VCaP (cell line): ENCODE measurements at regions not wholly inside any gene's neighbourhood (a gene's known extent, or its start where the extent isn't known, plus 50 kb on each side); places are given as distances from the start of the nearest gene placed in this dataset.
A peak's percentile ranks its signal among the peaks of the same experiment; 100 is the strongest.

Experiments used
- H3K27ac ChIP-seq: fragments of 450-650 bp; 2 replicates; pipeline ENCODE4 v1.5.1; 2017
- TF ChIP-seq, protein P1 (sequence below): fragments of 450-650 bp; conservative IDR thresholded peaks from 2 replicates; pipeline ENCODE4 v1.5.1; 2017; ENCODE audit warnings: mild to moderate bottlenecking, moderate library complexity

DNA sequence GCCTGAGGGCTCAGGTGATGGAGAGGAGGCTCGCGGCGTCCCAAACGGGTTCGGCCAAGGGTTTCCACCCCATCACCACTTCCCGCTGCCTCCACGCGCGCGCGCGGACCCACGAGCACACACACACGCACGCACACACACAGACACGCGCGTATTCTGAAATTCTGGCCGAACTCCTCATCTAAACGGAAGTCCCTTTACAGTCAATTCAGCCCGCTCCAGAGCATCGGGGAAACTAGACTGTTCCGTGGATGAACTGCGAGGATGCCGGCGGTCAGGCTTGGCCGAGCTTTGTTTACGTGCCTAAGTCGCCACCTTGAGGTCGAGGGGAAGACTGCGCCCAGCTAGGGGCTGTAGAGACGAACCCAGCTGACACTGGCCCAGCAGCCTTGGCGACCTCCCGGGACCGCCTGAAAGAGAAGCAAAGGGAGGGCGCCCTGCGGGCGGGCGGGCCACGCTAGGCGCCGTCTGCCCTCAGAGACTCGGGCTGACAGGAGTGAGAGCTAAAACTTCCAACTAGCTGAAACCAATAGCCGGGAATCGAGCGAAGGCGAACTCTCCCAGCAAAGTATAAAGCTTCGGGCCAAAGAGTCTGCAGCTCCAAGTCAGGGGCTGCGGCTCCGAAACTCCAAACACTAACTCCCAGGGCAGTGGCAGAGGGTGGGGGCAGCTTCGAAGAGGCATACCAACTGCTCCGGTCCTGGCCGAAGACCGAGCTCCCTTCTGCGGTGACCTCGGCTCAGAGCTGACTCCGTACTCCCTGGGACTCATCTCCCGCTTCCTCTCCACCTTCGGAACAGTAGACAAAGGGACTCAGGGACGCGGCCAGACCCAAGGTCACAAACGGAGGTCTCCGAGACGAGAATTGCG, 124.7 kb upstream of the C11orf58 start:
- TF ChIP-seq, protein P1, sequence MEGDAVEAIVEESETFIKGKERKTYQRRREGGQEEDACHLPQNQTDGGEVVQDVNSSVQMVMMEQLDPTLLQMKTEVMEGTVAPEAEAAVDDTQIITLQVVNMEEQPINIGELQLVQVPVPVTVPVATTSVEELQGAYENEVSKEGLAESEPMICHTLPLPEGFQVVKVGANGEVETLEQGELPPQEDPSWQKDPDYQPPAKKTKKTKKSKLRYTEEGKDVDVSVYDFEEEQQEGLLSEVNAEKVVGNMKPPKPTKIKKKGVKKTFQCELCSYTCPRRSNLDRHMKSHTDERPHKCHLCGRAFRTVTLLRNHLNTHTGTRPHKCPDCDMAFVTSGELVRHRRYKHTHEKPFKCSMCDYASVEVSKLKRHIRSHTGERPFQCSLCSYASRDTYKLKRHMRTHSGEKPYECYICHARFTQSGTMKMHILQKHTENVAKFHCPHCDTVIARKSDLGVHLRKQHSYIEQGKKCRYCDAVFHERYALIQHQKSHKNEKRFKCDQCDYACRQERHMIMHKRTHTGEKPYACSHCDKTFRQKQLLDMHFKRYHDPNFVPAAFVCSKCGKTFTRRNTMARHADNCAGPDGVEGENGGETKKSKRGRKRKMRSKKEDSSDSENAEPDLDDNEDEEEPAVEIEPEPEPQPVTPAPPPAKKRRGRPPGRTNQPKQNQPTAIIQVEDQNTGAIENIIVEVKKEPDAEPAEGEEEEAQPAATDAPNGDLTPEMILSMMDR: peak; percentile 90
- H3K27ac ChIP-seq: peak overlapping the region; percentile 18; the same call in 1 of the 2 replicates

DNA sequence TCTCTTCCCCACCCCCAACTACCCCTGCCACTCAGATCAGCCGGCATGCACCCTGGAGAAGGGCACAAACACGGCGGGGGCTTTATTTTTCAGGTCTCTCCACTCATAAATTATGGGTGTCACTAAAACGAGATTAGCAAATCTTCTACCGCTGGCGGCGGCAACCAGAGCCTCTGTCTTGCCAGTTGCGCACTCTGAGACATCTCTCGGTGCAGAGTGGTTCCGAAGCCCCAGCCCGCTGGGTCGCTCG, 125.3 kb upstream of the C11orf58 start:
- H3K27ac ChIP-seq: no peak overlapping the region
- TF ChIP-seq, protein P1: no peak

DNA sequence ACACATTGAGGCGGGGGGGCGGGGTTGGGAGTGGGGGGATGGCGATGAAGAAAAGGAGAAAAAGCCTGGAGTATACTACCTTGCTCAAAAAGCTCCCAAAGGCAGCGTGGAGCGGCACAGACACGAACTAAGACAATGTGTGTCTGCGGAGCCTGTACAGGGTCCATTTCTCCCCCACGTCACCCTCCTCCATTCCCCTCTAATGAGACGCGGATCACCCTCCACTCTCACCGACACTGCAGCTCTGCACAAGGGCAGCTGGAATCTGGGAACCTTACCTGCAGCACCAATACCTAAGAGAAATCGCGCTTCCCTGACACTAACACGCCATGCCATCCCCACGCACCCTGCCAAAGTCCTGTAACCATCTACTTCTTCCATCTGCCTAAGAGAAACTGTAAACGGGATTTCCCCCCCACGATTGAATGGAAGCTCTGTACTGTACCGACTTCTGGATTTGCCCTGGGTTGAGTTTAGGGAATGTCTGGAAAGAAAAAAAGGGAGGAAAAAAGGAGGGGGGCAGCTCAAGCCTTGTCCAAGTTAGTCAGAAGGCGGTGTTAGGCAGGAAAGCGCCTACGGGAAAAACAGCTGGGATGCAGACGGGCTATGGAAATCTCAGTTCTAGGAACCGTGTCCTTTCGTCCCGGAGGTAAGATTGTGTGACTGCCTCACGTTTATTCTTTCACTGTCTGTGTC, 125.7 kb upstream of the C11orf58 start:
- H3K27ac ChIP-seq: no peak overlapping the region
- TF ChIP-seq, protein P1: no peak

DNA sequence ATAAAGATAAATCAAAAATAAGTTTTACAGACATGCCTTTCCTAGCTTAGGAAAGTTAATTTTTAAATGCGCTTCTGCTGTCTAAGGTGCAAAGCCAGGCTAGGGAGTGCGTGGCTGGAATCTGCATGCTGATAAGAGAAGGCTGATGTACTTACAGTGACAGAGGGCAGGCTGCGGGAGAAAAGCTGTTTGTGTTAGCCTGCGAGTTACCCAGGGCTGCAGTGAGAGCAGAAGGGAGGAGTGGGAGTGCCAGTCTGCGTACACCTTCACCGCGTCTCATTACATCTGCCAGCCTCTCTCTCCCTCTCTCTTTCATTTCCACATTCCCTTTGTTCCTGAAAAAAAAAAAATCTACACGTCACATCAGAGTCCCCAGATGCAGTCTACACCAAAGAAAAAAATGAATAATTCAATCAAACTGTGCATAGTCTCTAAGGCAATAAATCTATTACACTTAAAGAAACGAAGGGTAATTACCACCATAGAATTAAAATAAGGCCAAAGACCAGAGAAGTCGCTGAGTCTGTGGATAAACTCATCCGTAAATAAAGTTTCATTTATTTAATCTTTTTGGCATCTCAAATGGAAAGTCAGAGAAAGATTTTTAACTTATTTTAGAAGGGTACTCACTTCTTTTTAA, 126.4 kb upstream of the C11orf58 start:
- TF ChIP-seq, protein P1: no peak
- no peak overlapping the region for H3K27ac ChIP-seq

DNA sequence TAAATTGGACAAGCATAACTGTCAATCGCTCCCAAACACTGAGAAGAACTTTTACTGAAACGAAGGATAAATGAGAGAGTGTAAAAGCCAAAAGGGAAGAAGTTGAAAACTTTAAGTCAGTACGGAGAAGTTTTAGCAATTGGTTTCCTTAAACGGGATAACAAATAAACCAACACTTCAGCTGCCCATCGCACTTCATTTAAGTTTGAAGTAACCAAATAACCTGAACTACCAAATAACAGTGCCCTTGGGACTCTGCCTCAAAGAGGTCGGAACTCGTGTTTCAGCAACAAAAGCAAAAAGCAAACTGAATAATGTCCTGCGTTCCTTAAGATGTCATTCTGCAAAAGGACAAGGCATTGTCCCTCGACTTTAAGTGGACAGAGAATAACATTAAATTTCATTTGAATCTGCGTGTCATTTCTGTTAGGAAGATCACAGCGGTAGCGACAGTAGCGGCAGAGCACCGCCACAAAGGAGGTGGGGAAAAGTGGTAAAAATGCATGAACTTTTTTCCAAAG, 127.0 kb upstream of the C11orf58 start:
- TF ChIP-seq, protein P1: no peak

DNA sequence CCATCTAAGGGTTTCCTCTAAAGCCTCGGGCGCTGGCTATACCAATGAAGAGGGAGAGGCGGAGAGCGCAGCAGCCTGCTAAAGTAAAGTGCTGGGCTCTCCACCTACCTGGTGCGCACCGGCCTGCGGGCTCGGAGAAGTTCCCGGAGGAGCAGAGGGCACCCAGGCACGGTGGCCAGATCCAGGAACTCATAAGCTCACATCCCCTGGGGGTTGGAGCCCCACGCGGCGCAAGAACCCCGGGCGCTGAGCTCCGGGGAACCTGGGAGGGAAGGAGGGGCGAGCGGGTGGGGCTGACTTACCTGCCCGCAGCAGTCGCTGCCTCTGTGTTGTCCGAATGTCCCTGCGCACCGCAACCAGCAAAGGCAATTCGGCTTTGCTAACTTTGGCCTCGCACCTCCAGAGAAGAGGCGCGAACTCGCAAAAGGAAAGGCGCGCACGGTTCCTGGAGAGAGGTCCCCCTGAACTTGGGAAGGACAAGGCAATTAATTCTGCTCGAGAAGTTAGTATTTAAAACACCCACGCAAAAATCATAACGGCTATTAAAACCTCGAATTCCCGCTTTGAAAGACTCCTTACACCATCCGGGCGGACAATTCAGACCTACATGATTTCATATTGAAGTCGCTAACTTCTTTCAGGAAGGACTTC, 127.6 kb upstream of the C11orf58 start:
- H3K27ac ChIP-seq: no peak overlapping the region
- TF ChIP-seq, protein P1: no peak

More for the DNA sequence above, 127.0 kb upstream of the C11orf58 start:
- H3K27ac ChIP-seq: no peak overlapping the region

DNA sequence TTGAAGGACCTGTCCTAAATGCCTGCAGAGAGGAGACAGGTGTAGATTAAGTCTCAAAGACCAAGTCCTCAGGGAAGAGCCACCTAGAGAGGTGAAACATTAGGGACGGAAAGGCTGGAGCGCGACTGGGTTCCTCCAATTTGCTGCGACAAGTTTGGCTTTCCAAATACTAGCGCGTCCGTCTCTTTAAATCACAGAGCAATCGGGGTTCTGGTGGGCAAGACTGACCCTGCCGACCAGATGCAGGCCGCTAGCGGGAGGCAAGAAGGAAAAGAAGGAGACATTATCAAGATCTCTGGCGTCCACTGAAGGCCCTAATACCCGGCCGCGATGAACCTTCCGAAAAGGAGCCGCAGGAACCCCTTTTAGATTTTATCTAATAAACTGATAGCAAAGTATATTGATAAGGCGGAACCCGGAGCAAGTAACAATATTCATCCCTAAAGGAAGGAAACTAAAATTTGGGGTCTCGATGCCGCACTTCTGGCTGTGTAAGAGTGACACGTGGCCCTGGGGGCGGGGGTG, 128.2 kb upstream of the C11orf58 start:
- TF ChIP-seq, protein P1: no peak
- no peak overlapping the region for H3K27ac ChIP-seq
